Adrenal gland (tissue), 9 donors: ENCODE measurements at regions not wholly inside any gene's neighbourhood (a gene's known extent, or its start where the extent isn't known, plus 50 kb on each side); places are given as distances from the start of the nearest gene placed in this dataset.

Experiments used
- DNase-seq, 7 donors: peaks; one replicate each; pipeline ENCODE4 v3.0.0-alpha.2; 2019 to 2020
- H3K27ac ChIP-seq, 5 donors: fragments of 200-600 bp; sonication (generic) in 4 of 5; 1 replicate in 3 of 5; 2 replicates in 2 of 5; pipeline versions ENCODE4 v1.5.1 to v1.8.0; 2016 to 2020; ENCODE audit warnings: mild to moderate bottlenecking in 1 of 5
- H3K27me3 ChIP-seq: fragments of 200-600 bp; 2 replicates; pipeline ENCODE4 v1.8.0; 2021
- H3K36me3 ChIP-seq, 2 donors: fragments of 200-600 bp; replicated peaks in 1 of 2; 1 replicate in 1 of 2; 2 replicates in 1 of 2; pipeline versions ENCODE4 v1.5.1 to v1.8.0; 2018 to 2022
- H3K4me1 ChIP-seq, 2 donors: fragments of 200-600 bp; replicated peaks in 1 of 2; 1 replicate in 1 of 2; 2 replicates in 1 of 2; pipeline versions ENCODE4 v1.5.1 to v1.8.0; 2018 to 2021
- H3K4me3 ChIP-seq, 4 donors: fragments of 200-600 bp; sonication (generic) in 3 of 4; one replicate each; pipeline ENCODE4 v1.5.1; 2016 to 2018
- H3K9me3 ChIP-seq, 3 donors: fragments of 200-600 bp; sonication (generic) in 1 of 3; replicated peaks in 1 of 3; 1 replicate in 2 of 3; 2 replicates in 1 of 3; pipeline versions ENCODE4 v1.5.1 to v1.8.0; 2016 to 2021
- CTCF ChIP-seq, 6 experiments: fragments of 450-650 bp in 4 of 6; fragments of 200-600 bp in 2 of 6; sonication (generic) in 1 of 6; IDR thresholded peaks; 1 replicate in 5 of 6; 2 replicates in 1 of 6; pipeline versions ENCODE4 v1.5.1 to v1.8.0; 2016 to 2021; ENCODE audit warnings: antibody characterized with exemption in 6 of 6, mild to moderate bottlenecking in 2 of 6, moderate library complexity in 1 of 6
- POLR2A ChIP-seq, 2 donors: fragments of 450-650 bp; IDR thresholded peaks; one replicate each; pipeline ENCODE4 v1.6.1; 2017; ENCODE audit warnings: antibody characterized with exemption in 2 of 2, mild to moderate bottlenecking in 2 of 2, moderate library complexity in 1 of 2
- WGBS, 4 donors: extraction: QIAGEN DNeasy Blood & Tissue Kit in 2 of 4; methylation state at CpG; one replicate each; pipeline versions ENCODE4 v1.1.5 to v1.1.7; 2013 to 2017; 5-methylcytosine and 5-hydroxymethylcytosine counted together
- intact Hi-C, 2 donors: fragments of 100-400 bp; cut with DNase I; formaldehyde crosslinking; loops; one replicate each; pipeline versions ENCODE4 v1.14.1 to v1.15.0; 2022 to 2023
- donor health status: healthy with polysubstance abuse.
- donor health status: Bipolar disorder and iron deficiency.
- donor health status: DM: yes; HTN: yes; CAD: no.
- donor health status: DM: no; HTN: no; CAD: no.
- donor health status: DM: no; HTN: no; CAD: no.

GRCh38 chr6:26306232-26306631 is 58.8 kb upstream of the BTN3A2 start:
- TF ChIP-seq POLR2A (IDR thresholded peaks at IDR 0.05), result no peak
- no peak for TF ChIP-seq CTCF (IDR thresholded peaks at IDR 0.05)
- Histone ChIP-seq H3K4me1 (peaks cover 0 to under 1% of the 10 kb centered on the region in 2 donors), H3K9me3 (no peaks in the 10 kb centered on the region), H3K27me3 (no peaks in the 10 kb centered on the region), H3K36me3 (no peaks in the 10 kb centered on the region), H3K4me3 (no peak overlapping the region), H3K27ac (no peak overlapping the region)
- DNase-seq, result no peak
- intact Hi-C loops, result no loop called here
- 85 to 96% (median 94%) methylated on average over 3 of the region's 3 CpGs for WGBS, 4 donors

- H3K27ac ChIP-seq, result no peak overlapping the region
- no peaks in the 10 kb centered on the region for H3K9me3 ChIP-seq
- TF ChIP-seq POLR2A (IDR thresholded peaks at IDR 0.05) (no peak), CTCF (IDR thresholded peaks at IDR 0.05) (no peak)
- peaks cover 0 to 17% of the 10 kb centered on the region in 2 donors for H3K4me1 ChIP-seq
- H3K27me3 ChIP-seq, result no peaks in the 10 kb centered on the region
- H3K36me3 ChIP-seq, result no peaks in the 10 kb centered on the region
- H3K4me3 ChIP-seq, result no peak overlapping the region
- intact Hi-C loops, result no loop called here
- DNase-seq, result no peak
These were observed 57.1 kb upstream of the BTN3A2 start for GRCh38 chr6:26307850-26308249.

DNA sequence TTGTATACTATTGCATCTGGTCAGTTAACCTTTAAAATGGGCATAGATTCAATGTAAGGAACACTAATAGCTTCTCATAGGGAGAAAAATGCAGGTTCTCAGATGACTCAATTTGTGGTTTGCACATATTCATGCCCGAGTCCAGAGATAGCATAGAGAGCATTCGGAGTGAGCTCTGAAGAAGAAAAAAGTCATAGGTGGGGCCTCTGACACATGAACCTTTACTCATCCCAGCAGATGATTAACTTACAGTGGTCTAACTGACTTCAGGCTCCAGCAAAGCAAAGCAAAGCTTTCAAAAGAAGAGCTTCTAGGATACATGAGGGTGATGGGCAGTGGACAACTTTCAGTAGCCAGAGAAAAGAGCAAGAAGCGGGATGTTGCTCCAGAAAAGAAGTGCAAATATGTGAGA is 55.3 kb upstream of the BTN3A2 start:
- no peak for DNase-seq
- no peaks in the 10 kb centered on the region for H3K9me3 ChIP-seq
- no peaks in the 10 kb centered on the region for H3K36me3 ChIP-seq
- TF ChIP-seq POLR2A (IDR thresholded peaks at IDR 0.05) (no peak), CTCF (IDR thresholded peaks at IDR 0.05) (no peak)
- H3K4me1 ChIP-seq, result peaks cover 7 to 17% of the 10 kb centered on the region in 2 donors
- 86 to 94% (median 91%) methylated on average over 3 of the region's 3 CpGs for WGBS, 4 donors
- H3K27me3 ChIP-seq, result no peaks in the 10 kb centered on the region
- H3K4me3 ChIP-seq, result no peak overlapping the region
- intact Hi-C loops, result loop anchor here in 1 of 2 donors (10.0 kb wide), 1 partner anchor 245 kb away; no protein-coding TSS in a partner anchor
- H3K27ac ChIP-seq, result no peak overlapping the region

DNA sequence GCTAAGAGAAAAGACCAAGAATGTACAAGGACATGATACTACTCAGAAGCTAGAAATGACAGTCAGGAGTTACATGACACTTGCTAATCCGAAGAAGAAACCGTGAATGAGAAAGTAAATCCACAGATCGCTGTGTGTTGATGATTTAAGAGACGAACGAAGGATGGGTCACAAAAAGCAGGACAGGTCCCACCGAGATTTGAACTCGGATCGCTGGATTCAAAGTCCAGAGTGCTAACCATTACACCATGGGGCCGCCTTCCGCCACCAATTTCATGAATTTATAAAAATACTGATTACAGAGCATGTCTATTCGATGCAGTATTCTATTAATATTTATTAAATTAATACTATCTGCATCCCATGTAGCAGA is 54.0 kb upstream of the BTN3A2 start:
- no peaks in the 10 kb centered on the region for H3K36me3 ChIP-seq
- intact Hi-C loops, result loop anchor here in 1 of 2 donors (10.0 kb wide), 1 partner anchor 244 kb away; no protein-coding TSS in a partner anchor
- H3K4me1 ChIP-seq, result peaks cover 7 to 17% of the 10 kb centered on the region in 2 donors
- H3K9me3 ChIP-seq, result no peaks in the 10 kb centered on the region
- peak in 6 of 7 donors; percentile 29 to 70 (median 38) for DNase-seq
- TF ChIP-seq POLR2A (IDR thresholded peaks at IDR 0.05), result no peak
- TF ChIP-seq CTCF (IDR thresholded peaks at IDR 0.05), result no peak
- no peaks in the 10 kb centered on the region for H3K27me3 ChIP-seq
- 6 to 14% (median 11%) methylated on average over 11 of the region's 11 CpGs for WGBS, 4 donors
- H3K27ac ChIP-seq, result no peak overlapping the region
- H3K4me3 ChIP-seq, result no peak overlapping the region
